ENCODE measurements at regions not wholly inside any gene's neighbourhood (a gene's known extent, or its start where the extent isn't known, plus 50 kb on each side); places are given as distances from the start of the nearest gene placed in this dataset.
"Not testable (repeated sequence)": the region's sequence is repeated elsewhere in the genome, so short reads cannot be mapped to it uniquely, and the experiment has no call there.

DNA sequence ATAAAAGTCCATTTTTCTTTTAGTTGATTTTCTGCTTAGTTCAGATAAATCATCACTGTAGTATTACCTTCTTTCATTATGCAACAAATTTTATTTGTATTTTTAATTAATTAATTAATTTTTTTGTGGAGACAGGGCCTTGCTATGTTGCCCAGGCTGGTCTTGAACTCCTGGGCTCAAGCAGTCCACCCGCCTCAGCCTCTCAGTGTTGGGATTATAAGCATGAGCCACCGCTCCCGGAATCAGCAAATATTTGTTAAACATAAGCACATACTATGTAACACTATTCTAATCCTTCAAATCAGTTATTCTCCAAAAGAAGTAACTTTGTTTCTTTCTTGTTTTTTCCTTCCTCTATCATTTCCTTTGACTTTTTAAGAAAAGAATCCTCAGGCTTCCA lies 584.8 kb upstream of the ANKRD30A start:
- DNase-seq, result no peak

DNA sequence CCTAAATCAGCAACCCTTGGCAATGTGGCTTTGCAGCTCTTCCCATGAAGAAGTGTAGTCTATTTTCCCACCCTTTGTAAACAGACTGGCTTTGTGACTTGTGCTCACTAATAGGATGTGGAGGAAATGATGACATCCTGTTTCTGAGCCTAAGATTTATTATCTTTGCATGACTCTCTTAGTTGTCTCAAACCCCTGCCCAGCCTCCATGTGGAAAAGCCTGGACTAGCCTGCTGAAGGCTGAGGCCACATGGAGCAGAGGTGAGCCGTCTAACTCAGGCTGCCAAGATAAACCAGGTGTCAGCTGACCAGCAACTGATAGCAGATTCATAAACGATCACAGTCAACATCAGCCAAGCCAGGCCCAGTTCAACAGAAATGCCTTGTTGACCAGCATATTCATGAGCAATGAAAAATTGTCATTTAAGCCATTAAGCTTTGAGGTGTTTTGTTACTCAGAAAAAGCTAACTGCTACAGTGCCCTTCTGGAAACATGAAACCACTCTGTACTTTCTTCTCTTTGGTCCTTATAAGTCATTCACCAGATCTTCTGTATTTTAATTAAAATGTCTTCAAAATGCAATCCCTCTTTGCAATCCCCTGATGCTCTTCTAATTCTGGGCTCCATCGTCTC lies 586.3 kb upstream of the ANKRD30A start:
- no peak for DNase-seq

DNA sequence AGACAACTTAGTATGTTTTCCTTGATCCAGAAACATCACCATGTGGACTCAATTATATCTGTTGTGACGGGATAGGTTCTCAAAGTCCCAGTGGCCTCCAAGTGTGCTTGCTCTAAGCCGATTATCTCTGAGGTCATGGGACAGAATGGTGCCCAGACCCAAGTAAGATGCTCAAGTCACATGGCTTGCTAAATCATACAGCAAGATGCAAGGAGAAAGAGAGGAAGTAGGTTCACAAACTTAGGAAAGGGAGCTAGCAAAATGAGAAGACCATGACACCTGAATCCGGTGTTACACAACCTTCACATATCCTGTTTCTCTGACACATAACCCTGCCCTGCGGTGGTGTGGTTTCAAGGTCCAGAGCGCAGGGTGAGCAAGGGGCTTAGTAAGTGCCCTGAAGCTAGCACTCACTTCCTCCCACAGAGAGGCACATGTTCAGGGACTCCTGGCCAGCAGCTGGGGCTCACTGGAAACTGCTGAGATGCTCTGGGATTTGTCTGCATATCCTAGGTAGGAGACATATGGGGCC lies 590.9 kb upstream of the ANKRD30A start:
- peak in 1 of 5 experiments; percentile 4 for DNase-seq

DNA sequence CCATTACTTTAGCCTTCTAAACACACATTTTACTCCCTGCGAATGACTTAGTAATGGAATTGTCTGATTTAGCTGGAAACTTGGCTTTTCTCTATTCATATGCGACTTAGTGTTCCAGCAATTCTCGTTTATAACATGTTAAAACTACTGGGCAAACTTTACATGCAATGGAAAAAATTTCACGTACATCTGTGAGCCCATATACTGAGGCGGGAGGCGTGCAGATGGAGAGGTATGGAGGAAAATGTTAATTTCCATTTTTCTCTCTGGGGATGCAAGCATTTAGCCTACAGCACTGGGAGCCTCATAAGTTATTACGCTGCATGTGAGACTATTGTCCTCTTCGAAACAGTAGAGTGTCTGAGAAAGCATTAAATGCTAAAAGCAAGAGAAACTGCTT lies 591.5 kb upstream of the ANKRD30A start:
- no peak for DNase-seq

DNA sequence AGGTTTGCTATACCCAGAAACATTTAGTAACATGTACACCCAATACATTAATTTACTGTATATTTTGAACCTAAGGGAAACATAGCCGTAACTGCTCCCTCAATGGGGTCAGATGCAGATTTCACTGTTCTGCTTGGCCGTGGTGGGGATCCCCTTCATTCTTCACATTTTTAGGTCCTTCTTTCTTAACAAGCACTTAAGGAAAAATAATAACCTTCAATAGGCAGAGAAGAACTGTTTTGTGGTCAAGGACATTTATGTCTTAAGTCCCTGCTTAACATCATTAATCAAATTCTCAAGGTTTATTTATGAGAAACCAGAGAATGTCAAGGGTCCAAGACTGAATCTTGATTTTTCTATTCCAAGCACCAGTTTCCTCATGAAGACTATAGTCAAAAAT lies 592.1 kb upstream of the ANKRD30A start:
- no peak for DNase-seq

DNA sequence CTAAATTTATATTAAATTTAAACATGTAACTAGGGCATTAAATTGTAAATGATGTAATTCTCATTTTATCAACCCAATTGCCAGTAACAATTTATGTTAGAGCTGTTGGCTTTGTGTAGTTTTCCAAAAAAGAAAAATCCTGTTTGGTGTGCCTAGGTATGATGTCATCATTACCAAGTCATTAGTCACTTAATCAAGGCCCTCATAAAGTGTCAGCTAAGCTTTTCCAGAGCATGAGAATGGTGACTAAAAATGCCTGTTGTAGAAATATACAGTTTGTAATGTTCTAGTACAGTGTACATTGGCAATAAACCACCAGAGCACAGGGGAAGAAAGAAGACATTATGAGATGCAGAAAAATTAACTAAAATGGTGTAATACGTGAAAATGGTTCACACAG lies 593.8 kb upstream of the ANKRD30A start:
- no peak for DNase-seq

DNA sequence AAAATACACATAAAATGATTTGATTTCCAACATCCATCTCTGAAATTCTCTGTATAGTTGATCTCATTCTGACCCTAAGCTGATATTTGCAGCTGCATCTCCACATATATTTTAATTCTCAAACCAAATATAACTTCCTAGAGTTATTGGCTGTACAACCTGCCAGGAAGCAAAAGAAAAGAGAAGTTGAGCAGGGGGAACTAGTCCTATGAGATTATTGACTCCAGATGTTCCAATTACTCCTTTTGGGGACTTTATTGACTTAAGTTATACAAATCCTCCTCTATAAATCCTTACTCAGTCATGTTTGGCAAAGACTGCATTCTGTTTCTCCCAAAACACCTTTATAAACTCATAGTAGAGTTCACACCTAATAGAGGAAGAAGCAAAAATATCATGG lies 599.4 kb upstream of the ANKRD30A start:
- DNase-seq, result no peak

DNA sequence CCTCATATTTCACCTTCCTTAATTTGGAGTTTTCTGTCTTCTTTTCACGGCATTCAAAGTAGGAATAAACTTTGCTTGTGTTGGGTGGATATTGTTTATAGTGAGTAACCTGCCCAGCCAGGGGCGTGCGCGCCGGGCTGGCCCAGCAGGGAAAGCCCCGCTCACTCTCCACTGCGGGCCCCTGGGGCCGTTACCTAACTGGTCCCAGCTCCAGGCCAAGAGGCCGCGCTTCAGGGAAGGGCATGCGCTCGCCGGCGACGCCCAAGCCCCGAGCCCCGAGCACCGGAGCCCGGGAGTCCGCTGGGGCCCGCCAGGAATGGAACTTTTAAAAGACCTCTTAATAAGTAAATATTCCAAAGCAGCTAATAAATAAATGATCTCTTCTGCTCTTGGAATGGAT lies 601.3 kb upstream of the ANKRD30A start:
- DNase-seq, result not testable (repeated sequence)

DNA sequence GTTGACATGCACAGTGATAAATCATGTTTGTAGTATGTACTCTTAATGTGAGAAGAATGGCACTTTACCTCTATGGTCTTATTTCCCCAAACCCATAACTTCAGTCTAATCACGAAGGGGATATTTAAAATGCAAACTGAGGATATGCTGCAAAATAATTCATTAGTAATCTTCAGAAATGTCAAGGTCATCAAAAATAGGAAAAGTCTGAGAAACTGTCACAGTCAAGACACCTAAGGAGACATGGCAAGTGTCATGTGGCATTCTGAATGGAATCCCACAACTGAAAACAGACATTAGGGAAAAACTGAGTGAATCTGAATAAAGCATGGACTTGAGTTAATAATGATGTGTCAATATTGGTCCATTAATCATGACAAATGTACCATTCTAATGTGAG lies 605.5 kb upstream of the ANKRD30A start:
- no peak for DNase-seq

DNA sequence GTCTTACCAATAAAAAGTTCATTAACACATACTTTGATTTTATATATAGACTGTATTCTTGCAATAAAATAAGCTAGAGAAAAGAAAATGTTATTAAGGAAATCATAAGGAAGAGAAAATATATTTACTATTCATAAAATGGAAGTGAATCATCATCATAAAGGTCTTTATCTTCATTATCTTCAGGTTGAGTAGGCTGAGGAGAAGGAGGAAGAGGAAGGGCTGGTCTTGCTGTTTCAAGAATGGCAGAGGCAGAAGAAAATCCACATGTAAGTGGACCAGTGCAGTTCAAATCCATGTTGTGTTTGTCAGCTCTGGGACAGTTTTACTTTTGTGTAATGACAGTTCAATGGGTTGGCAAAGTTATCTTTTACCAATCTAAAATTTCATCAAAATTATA lies 609.1 kb upstream of the ANKRD30A start:
- no peak for DNase-seq

DNA sequence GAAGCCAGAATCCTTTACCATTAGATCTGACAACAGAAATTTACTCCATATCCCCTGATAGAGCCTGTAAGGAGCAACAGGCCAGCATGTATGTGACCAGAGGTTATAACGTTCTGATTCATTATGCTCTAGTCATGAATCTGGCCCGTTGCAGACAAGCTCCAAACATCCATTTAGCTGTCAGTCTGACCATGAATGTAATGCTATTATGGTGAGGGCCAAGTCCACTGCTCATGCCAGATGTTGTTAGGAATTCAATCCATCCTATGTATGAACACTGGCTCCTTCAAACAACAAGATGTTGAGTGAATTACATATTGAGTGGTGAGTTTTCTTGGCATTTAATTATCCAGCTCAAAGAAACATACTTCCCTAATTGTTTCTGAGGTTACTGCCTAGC lies 610.1 kb upstream of the ANKRD30A start:
- DNase-seq, result no peak

DNA sequence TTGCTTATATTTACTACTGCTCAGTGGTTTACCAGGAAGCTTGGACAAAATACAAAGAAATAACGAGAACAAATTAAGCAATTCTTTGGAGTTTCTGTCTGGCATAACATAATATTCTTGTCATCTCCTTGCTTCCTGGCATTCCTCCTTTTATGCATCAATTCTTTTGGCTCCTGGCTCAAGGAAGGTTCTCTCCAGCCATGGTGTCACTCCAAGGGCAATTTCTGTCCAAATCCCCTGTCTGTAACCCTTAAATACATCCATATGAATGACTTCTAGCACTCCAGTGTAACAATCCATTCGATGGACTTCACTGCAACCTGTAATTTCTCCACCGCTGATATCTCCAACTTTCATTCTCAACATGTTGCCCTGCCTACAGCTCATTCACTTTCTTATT lies 617.7 kb upstream of the ANKRD30A start:
- DNase-seq, result no peak

DNA sequence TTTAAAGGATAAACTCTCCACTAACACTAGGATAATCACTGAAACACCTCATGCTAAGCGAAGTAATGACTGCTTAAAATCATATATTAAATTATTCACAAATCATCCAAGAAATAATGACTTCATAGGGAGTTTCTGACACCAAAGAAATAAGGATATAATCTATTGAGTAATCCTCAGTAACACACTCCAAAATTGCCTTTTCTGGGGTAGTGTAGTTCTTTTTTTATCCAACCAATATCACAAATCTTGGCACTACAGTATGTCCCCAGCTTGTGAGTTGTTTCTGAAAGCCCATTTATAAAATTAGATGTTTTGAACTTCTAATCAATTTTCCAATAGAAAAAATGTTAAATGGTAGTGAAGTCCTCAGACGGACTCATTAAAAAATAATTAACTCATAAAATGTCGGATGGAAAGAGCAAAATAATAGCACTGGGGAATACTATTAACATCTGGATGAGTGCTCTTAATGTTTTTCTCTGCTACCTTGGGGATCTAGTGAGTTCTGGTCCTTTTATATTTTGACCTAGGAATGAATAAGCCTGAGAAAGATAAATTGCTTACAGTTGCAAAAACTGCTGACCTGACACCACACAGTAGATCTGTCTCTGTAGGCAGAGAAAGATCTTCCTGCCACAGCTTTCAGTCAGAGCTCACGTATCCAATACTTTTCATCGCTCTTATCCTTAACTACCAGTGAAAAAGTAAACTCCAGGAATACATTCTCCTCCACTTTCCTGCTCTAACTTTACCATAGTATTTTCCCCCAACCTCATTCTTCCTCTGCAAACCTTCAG lies 618.5 kb upstream of the ANKRD30A start:
- DNase-seq, result no peak

DNA sequence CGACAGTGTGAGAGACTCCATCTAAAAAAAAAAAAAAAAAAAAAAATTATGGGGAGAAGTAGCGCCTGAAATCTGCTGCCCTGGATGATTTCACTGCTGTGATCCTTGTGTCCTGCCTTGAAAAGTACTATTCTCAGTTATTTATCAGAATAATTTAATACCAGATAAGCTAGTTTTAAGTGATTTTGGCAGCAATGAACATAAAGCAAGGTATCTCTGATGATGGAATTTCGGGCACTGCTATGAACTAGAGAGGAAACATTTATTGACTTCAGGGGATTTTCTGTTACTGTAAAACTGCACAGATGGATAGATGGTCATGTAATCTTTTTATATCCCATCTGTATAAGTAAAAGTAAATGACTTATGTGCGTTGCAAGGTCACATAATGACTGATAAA lies 619.1 kb upstream of the ANKRD30A start:
- no peak for DNase-seq

DNA sequence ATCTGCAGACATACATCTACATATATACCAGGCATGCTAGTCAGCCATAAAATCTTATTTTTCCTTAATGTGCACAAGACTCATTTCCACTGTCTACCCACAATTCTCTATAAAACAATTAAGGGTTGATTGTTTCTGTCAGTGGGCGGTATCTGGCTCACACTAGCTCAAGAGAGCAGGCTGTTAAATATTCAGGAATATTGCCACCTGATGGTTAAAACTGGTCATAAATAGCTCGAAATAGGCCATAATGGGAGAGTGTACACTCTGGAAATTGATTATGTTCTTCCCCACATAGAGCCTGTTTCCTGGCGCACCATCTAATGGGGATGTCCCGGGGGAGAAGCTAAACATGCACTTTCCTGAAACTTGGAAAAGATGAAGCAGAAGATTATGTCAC lies 620.6 kb upstream of the ANKRD30A start:
- no peak for DNase-seq

DNA sequence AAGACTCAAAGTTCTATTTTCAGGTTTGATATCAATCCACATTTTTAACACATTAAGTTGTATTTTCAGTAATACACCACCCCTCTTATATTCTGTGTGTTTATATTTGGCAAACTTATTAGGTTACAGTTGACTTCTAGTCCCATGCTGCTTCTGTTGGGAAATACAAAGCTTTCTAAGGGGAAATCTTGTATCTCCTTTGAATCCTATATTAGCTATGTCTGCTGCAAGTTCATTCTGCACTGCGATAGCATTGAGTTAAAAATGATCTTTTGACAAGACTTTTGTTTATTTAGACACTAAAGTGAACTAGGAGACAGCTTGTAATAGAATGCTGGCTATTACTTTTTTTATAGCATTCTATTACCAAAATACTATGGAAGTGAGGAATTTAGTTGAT lies 625.1 kb upstream of the ANKRD30A start:
- no peak for DNase-seq

DNA sequence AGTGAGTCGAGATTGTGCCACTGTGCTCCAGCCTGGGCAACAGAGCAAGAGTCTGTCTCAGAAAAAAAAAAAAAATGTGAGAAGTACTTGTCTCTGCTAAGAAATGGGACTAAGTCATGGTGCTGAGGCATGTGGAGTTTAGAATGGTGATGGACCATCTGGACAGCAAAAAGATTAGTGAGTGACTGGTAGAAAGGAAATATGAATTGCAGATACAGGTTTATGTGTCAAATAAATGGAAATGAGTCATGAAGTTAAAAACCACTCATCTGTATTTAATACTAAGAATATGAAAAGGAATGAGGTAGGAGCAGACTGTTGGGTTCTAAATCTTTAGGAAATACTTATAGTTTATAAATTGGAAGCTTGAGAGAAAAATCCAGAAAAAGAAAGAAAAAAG lies 625.7 kb upstream of the ANKRD30A start:
- no peak for DNase-seq

DNA sequence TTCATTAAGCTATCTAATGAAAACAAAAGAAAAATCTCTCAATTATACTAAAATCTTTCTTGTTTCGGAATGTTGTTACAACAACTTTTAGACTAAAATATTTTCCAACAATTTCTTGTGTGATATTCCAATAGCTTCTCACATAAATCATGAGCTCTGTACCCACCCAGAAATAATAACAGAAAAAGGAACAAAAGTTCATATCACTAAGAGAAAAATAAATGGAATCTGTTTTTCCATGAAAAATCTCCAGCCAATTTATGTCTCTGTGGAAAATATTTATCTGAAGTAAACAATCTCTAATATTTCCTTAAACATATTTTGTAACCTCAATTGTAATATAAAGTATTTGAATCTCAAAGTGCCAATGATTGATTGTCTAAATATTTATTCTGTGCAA lies 628.6 kb upstream of the ANKRD30A start:
- DNase-seq, result no peak

DNA sequence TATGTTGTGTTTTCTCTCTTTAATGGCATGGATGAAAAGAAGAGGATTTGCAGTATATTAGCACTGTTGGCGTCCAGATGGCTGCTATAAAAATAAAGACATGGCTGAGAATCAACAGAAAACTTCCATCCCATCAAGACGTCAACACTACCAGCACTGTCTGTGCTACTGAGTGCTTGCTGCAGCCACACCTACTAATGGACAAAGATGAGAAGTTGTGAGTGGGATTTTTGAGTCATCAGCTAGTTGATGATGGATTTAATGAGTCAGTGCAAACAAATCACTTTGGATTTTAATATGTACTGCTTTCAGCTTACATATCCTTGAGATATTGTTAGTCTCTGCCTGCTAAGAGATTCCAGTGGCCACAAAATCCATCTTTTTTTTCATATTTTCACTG lies 631.0 kb upstream of the ANKRD30A start:
- DNase-seq, result no peak

DNA sequence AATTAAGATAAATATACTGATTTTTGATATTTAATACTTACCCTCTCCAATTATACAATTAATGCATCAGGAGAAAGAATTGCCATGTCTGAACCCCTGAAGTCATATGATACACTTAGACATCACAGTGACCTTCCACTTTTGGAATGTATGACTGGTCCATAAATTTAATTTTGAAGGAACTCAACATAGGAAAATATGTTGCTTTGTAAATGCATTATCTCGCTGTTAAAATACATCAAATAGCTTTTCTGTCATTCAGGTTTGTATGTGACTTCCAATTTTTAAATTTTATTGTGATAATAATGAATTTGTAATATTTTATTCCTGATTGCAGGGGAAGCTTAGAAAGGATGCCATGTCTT lies 631.9 kb upstream of the ANKRD30A start:
- no peak for DNase-seq

DNA sequence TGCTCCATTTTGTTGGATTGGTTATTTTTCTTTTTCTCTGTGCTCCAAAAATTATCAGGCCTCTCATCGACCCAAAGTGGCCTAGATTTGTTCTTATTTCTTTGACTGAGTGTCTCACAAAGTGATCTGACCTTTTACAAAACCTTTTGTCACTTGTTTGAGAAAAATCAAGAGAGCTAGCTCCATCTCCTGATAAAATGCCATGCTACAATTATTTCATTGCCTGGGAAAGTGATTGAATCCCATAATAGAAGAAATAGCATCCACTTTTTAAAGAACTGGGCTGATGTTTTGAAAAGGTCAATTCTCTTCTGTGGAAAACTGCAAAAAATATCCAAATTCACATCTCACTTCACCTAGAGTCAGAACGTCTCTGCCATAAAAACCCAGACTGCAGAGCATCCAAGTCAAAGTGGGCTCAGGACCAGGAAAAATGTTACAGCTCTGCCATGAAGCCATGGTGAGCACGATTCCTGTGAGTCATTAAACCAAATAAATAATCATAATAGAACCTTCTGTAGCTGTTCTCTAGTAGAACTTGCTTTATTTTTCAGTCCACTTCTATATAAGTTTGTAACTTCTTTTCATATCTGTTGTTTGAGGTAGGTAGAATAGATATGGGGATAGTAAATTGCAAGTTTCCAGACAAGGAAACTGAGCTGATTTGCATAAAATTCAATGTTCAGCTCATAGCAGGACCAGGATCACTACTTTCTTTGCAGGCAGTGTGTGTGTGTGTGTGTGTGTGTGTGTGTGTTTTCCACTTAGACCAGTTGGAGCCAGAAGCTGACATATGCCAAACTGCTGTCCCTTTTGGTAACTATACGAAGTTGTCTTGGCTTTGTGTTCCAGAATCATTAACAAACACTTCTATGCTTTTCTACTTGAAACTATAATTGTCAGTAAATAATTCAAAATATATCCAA lies 632.5 kb upstream of the ANKRD30A start:
- no peak for DNase-seq

DNA sequence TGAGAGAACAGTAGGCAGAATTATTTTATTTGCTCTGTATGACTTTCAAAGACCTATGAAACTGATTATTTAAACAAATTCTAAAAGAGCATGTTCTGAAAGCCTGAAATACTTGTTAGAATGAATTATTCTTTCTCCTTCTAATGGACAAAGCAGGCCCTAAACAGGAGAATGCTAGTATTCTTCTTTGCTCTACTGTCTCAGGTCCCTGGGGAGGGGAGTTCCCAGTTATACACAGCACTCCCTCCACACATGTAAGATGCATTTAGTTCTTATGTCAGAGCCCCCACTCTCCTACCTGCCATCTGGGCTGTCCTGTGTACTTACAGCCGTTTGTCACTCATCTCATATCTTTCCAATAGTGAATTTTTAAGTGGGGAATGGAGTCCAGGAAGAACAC lies 633.5 kb upstream of the ANKRD30A start:
- DNase-seq, result no peak

DNA sequence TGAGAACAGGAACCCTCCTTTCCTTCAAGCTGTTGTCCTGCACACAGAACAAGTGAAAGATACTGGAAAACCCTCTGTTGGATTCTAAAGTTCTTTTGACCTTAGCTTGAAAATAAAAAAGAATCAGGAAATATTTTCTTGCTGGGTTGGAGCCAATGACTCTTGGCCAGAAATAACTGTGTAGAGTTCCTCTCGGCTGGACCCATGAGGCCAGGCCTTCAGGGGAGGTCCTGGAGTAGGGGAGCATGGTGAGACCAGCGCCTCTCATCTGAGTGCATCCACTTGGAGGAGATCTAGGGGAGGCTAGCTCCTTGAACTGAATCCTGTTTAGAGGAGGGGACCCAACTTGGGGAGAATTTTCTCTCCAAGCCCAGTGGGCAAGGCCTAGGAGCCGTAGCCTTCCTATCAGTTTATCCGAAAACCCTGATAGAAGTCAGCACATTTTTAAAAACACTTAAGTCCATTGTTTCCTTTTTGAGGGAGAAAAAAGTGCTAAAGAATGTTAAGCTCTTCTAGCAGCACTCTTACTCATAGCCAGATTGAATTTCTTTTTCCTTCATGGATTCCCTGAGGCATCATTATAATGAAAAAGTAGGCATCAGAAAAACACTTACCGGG lies 635.7 kb upstream of the ANKRD30A start:
- DNase-seq, result no peak

Data from T-helper 2 cell (primary cell).